Fibroblast of villous mesenchyme (primary cell): ENCODE measurements at regions not wholly inside any gene's neighbourhood (a gene's known extent, or its start where the extent isn't known, plus 50 kb on each side); places are given as distances from the start of the nearest gene placed in this dataset.

Experiments used
- DNase-seq: peaks from one replicate; pipeline ENCODE4 v3.0.0-alpha.2; 2010; ENCODE audit warnings: low read depth
- H3K4me3 ChIP-seq: 2 replicates; pipeline ENCODE4 v1.5.1; 2011; ENCODE audit warnings: low read depth, mild to moderate bottlenecking, low read length
- CTCF ChIP-seq: IDR thresholded peaks from 2 replicates; pipeline ENCODE4 v1.5.1; 2012; ENCODE audit warnings: low read depth, mild to moderate bottlenecking, low read length; ENCODE audit not compliant: insufficient read depth

DNA sequence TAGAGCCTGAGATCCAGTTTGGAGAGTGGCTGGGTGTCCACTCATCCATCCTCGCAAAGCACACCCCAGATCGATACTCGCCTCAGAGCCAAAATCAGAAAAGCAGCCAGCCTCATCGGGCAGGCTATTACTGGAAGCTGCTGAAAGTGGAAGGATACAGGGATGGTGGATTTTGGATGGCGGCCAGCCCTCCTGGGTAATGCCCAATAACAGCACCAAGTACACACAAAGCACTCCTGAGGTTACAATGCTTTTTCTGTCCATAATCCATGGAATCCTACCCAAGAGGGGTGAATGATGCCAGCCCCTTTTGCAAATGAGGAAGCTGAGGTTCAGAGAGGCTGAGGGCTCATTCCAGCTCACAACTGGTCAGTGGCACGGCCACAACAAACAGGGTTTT is 93.1 kb upstream of the SLC6A11 start:
- H3K4me3 ChIP-seq: no peak overlapping the region
- no peak for DNase-seq
- no peak for TF ChIP-seq CTCF

GRCh38 chr3:10723991-10724390 is 92.0 kb upstream of the SLC6A11 start:
- TF ChIP-seq CTCF: no peak
- no peak overlapping the region for H3K4me3 ChIP-seq
- no peak for DNase-seq

GRCh38 chr3:10725067-10725466 is 91.0 kb upstream of the SLC6A11 start:
- no peak for TF ChIP-seq CTCF
- no peak for DNase-seq
- no peak overlapping the region for H3K4me3 ChIP-seq

- TF ChIP-seq CTCF: no peak
- H3K4me3 ChIP-seq: no peak overlapping the region
- DNase-seq: no peak
Measured at GRCh38 chr3:10725846-10726245, 90.2 kb upstream of the SLC6A11 start.

DNA sequence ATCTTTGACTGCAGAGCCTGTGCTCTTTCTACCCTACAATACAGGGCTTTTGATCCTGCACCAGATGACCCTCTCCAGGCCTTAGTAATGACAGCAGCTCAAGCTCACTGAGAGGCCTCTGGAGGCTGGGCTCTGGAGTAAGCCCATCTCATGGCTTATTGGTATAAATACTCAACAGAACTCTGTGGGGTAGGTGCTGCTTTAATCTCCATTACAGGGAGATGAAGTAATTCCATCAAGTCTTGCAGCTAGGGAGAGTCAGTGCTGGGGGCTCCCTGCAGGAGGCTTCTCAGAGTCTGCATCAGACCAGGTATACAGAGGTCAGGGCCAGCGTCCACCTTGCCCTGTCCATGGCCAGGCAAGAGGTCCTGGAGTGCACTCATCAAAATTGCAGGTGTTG is 89.2 kb upstream of the SLC6A11 start:
- TF ChIP-seq CTCF: no peak
- DNase-seq: no peak
- no peak overlapping the region for H3K4me3 ChIP-seq

DNA sequence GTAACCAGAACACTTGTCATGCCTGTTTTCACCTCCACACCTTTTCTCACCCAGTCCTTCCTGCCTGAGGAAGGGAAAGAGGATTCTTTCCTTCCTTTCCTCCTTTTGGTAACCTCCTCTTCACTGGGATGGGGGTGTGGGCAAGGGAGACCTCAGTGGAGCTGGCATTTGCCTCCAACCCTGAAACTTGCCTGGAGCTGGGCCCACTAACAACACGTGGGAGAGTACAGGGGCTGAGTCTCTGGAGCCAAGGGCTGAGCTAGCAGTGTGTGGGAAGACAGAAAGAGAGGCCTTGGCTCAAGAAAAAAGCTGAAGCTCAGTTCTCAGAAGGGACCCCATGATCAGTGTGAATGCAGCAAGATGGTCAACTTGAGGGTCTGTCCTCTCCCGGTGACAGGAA is 86.6 kb upstream of the SLC6A11 start:
- no peak for DNase-seq
- H3K4me3 ChIP-seq: no peak overlapping the region
- no peak for TF ChIP-seq CTCF

DNA sequence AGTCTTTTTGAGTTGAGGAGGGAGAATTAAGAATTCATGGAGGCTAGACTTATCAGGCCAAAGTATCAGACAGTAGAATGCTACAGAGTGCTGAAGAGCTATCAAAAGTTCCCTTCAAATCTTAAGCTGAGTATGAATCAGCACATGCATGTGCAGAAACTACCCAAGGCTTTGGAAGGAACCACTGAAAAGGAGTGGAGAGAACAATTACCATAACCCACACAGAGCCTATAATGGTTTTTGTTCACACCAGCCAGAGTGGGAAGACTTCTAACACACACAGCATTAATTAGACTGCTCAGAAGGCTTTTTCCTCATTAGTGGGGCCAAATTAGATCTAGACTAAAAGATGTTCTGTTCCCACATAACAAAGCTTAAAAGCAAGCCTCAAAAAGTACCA is 83.7 kb upstream of the SLC6A11 start:
- no peak overlapping the region for H3K4me3 ChIP-seq
- no peak for TF ChIP-seq CTCF
- DNase-seq: no peak
